H9 (cell line): ENCODE measurements at regions not wholly inside any gene's neighbourhood (a gene's known extent, or its start where the extent isn't known, plus 50 kb on each side); places are given as distances from the start of the nearest gene placed in this dataset.

Experiments used
- DNase-seq: peaks from one replicate; pipeline ENCODE4 v3.0.0-alpha.2; 2017
- H2AFZ ChIP-seq: one replicate; pipeline ENCODE4 v1.6.1; 2013; ENCODE audit warnings: mild to moderate bottlenecking, low read length, control low read depth, moderate library complexity
- H2AK5ac ChIP-seq: 2 replicates; pipeline ENCODE4 v1.6.1; 2013; ENCODE audit warnings: low read length, control low read depth, mixed read lengths; ENCODE audit not compliant: insufficient read length
- H2BK120ac ChIP-seq: one replicate; pipeline ENCODE4 v1.6.1; 2013; ENCODE audit warnings: low read depth, mild to moderate bottlenecking, low read length, control low read depth, inconsistent platforms; ENCODE audit not compliant: poor library complexity, severe bottlenecking
- H2BK12ac ChIP-seq: 2 replicates; pipeline ENCODE4 v1.6.1; 2013; ENCODE audit warnings: low read length, control low read depth, mixed read lengths, low read depth; ENCODE audit not compliant: insufficient read length
- H2BK15ac ChIP-seq: 2 replicates; pipeline ENCODE4 v1.6.1; 2013; ENCODE audit warnings: low read depth, low read length, control low read depth
- H2BK20ac ChIP-seq: one replicate; pipeline ENCODE4 v1.6.1; 2013; ENCODE audit warnings: low read depth, mild to moderate bottlenecking, low read length, control low read depth, inconsistent platforms; ENCODE audit not compliant: poor library complexity, severe bottlenecking
- H2BK5ac ChIP-seq: 2 replicates; pipeline ENCODE4 v1.6.1; 2013; ENCODE audit warnings: low read length, control low read depth, mixed read lengths; ENCODE audit not compliant: insufficient read length
- H3K14ac ChIP-seq: 2 replicates; pipeline ENCODE4 v1.6.1; 2013; ENCODE audit warnings: low read length, control low read depth; ENCODE audit not compliant: insufficient read depth
- H3K18ac ChIP-seq: 2 replicates; pipeline ENCODE4 v1.6.1; 2013; ENCODE audit warnings: low read depth, mild to moderate bottlenecking, mixed read lengths, low read length, control low read depth; ENCODE audit not compliant: insufficient read length
- H3K23ac ChIP-seq: 2 replicates; pipeline ENCODE4 v1.6.1; 2013; ENCODE audit warnings: low read length, control low read depth, mixed read lengths, low read depth; ENCODE audit not compliant: insufficient read length
- H3K23me2 ChIP-seq: 2 replicates; pipeline ENCODE4 v1.6.1; 2013; ENCODE audit warnings: low read depth, mild to moderate bottlenecking, mixed read lengths, low read length, control low read depth; ENCODE audit not compliant: insufficient read length, poor library complexity, severe bottlenecking
- H3K27ac ChIP-seq: 2 replicates; pipeline ENCODE4 v1.5.1; 2013; ENCODE audit warnings: low read length, control low read depth, mixed read lengths, low read depth; ENCODE audit not compliant: insufficient read length
- H3K27me3 ChIP-seq: 2 replicates; pipeline ENCODE4 v1.6.1; 2013; ENCODE audit warnings: low read length, control low read depth, inconsistent platforms; ENCODE audit not compliant: insufficient read depth
- H3K4ac ChIP-seq: 2 replicates; pipeline ENCODE4 v1.6.1; 2013; ENCODE audit warnings: low read depth, mild to moderate bottlenecking, control low read depth, inconsistent platforms, low read length, moderate library complexity
- H3K4me1 ChIP-seq: 2 replicates; pipeline ENCODE4 v1.6.1; 2013; ENCODE audit warnings: low read length, control low read depth, inconsistent platforms; ENCODE audit not compliant: insufficient read depth
- H3K4me2 ChIP-seq: 2 replicates; pipeline ENCODE4 v1.6.1; 2013; ENCODE audit warnings: low read length, control low read depth, mixed read lengths; ENCODE audit not compliant: insufficient read length, insufficient read depth
- H3K56ac ChIP-seq: 2 replicates; pipeline ENCODE4 v1.6.1; 2013; ENCODE audit warnings: low read depth, mild to moderate bottlenecking, mixed read lengths, low read length, control low read depth; ENCODE audit not compliant: insufficient read length
- H3K79me1 ChIP-seq: 2 replicates; pipeline ENCODE4 v1.6.1; 2013; ENCODE audit warnings: low read depth, mild to moderate bottlenecking, moderate library complexity, low read length, control low read depth, inconsistent platforms; ENCODE audit not compliant: insufficient read depth, poor library complexity, severe bottlenecking
- H3K79me2 ChIP-seq: 2 replicates; pipeline ENCODE4 v1.6.1; 2013; ENCODE audit warnings: low read length, control low read depth, inconsistent platforms; ENCODE audit not compliant: insufficient read depth
- H3K9ac ChIP-seq: 2 replicates; pipeline ENCODE4 v1.6.1; 2013; ENCODE audit warnings: low read length, control low read depth, mixed read lengths; ENCODE audit not compliant: insufficient read length; ENCODE audit errors: extremely low read depth
- H3K9me3 ChIP-seq: one replicate; pipeline ENCODE4 v1.6.1; 2013; ENCODE audit warnings: low read depth, low read length, inconsistent platforms; ENCODE audit not compliant: control insufficient read depth
- H3T11ph ChIP-seq: one replicate; pipeline ENCODE4 v1.6.1; 2013; ENCODE audit warnings: mild to moderate bottlenecking, low read length, control low read depth, inconsistent platforms
- H4K20me1 ChIP-seq: one replicate; pipeline ENCODE4 v1.6.1; 2013; ENCODE audit not compliant: control insufficient read depth, insufficient read length, insufficient read depth
- H4K5ac ChIP-seq: 2 replicates; pipeline ENCODE4 v1.6.1; 2013; ENCODE audit warnings: low read depth, mild to moderate bottlenecking, mixed read lengths, low read length, control low read depth; ENCODE audit not compliant: insufficient read length
- H4K8ac ChIP-seq: replicated peaks from 2 replicates; pipeline ENCODE4 v1.6.1; 2013; ENCODE audit warnings: low read length, control low read depth, mixed read lengths, low read depth; ENCODE audit not compliant: insufficient read length
- H4K91ac ChIP-seq: 2 replicates; pipeline ENCODE4 v1.6.1; 2013; ENCODE audit warnings: low read depth, mild to moderate bottlenecking, moderate library complexity, mixed read lengths, low read length, control low read depth; ENCODE audit not compliant: insufficient read length
- H3K27ac Mint-ChIP-seq, 3 experiments: 2 replicates in 2 of 3; 3 replicates in 1 of 3; pipeline ENCODE4 v1.8.0; 2020 to 2021; ENCODE audit warnings: mixed read lengths in 3 of 3, mild to moderate bottlenecking in 1 of 3, moderate library complexity in 1 of 3
- H3K27me3 Mint-ChIP-seq: 2 replicates; pipeline ENCODE4 v1.8.0; 2021; ENCODE audit warnings: low read depth, mild to moderate bottlenecking, moderate library complexity, mixed read lengths
- H3K36me3 Mint-ChIP-seq, 3 experiments: 2 replicates in 2 of 3; 3 replicates in 1 of 3; pipeline ENCODE4 v1.8.0; 2020 to 2021; ENCODE audit warnings: low read depth in 3 of 3, mixed read lengths in 3 of 3; ENCODE audit not compliant: insufficient read depth in 1 of 3
- H3K4me1 Mint-ChIP-seq, 2 experiments: 2 replicates each; pipeline ENCODE4 v1.8.0; 2020; ENCODE audit warnings: mixed read lengths in 2 of 2
- H3K4me3 Mint-ChIP-seq, 2 experiments: 2 replicates in 1 of 2; 3 replicates in 1 of 2; pipeline ENCODE4 v1.8.0; 2020 to 2021; ENCODE audit warnings: mild to moderate bottlenecking in 2 of 2, mixed read lengths in 2 of 2, moderate library complexity in 1 of 2
- H3K9me3 Mint-ChIP-seq, 2 experiments: 2 replicates in 1 of 2; 3 replicates in 1 of 2; pipeline ENCODE4 v1.8.0; 2020; ENCODE audit warnings: mild to moderate bottlenecking in 2 of 2, mixed read lengths in 2 of 2, moderate library complexity in 1 of 2
- WGBS: extraction: QIAGEN DNeasy Blood & Tissue Kit; methylation state at CpG from one replicate; pipeline ENCODE4 v1.1.7; 2013; ENCODE audit warnings: missing lambda C conversion rate, low lambda C conversion rate, mixed read lengths; ENCODE audit not compliant: insufficient read length; ENCODE audit errors: extremely low coverage; 5-methylcytosine and 5-hydroxymethylcytosine counted together
- TF ChIP-seq, protein P1 (sequence below): fragments of 200-600 bp; sonication (generic); conservative IDR thresholded peaks from 3 replicates; pipeline ENCODE4 v1.8.0; 2021; ENCODE audit warnings: antibody characterized with exemption, mild to moderate bottlenecking

DNA sequence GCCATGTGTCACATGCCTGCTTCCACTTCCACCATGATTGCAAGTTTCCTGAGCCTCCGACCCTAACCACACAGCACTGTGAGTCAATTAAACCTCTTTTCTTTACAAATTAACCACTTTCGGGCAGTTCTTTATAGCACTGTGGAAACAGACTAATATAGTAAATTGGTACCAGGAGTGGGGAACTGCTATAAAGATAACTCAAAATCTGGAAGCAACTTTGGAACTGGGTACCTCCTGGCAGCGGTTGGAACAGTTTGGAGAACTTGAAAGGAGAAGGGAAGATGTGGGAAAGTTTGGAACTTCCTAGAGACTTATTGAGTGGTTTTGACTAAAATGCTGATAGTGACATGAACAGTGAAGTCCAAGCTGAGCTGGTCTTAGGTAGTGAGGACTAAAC lies 436.1 kb downstream of the TMEM121 start:
- no peak overlapping the region for H2BK120ac ChIP-seq
- H3K4me3 Mint-ChIP-seq = no peak overlapping the region
- no peak overlapping the region for H2BK20ac ChIP-seq
- H3K27ac Mint-ChIP-seq = no peak overlapping the region
- no peak overlapping the region for H3K18ac ChIP-seq
- H2BK5ac ChIP-seq = no peak overlapping the region
- H3K4ac ChIP-seq = no peak overlapping the region
- H2AK5ac ChIP-seq = no peak overlapping the region
- H4K91ac ChIP-seq = no peak overlapping the region
- H4K5ac ChIP-seq = no peak overlapping the region
- no peaks in the 10 kb centered on the region for H3K27me3 ChIP-seq
- no CpG with 5 or more reads among the region's 3 CpGs for WGBS
- no peaks in the 10 kb centered on the region for H3K79me1 ChIP-seq
- H3T11ph ChIP-seq = no peak overlapping the region
- H3K4me1 ChIP-seq = no peaks in the 10 kb centered on the region
- H2BK15ac ChIP-seq = no peak overlapping the region
- H3K23me2 ChIP-seq = no peaks in the 10 kb centered on the region
- H3K4me2 ChIP-seq = no peak overlapping the region
- peaks cover 4% of the 10 kb centered on the region; the same call in 1 of the 2 replicates for H3K27me3 Mint-ChIP-seq
- H4K20me1 ChIP-seq = no peaks in the 10 kb centered on the region
- H3K14ac ChIP-seq = no peak overlapping the region
- H3K9me3 Mint-ChIP-seq = peaks cover 96 to 100% of the 10 kb centered on the region in 2 experiments
- no peak overlapping the region for H3K23ac ChIP-seq
- no peak overlapping the region for H4K8ac ChIP-seq
- no peaks in the 10 kb centered on the region for H3K79me2 ChIP-seq
- H3K9ac ChIP-seq = no peak overlapping the region
- no peak for DNase-seq
- no peak overlapping the region for H3K56ac ChIP-seq
- no peak overlapping the region for H2AFZ ChIP-seq
- TF ChIP-seq, protein P1, sequence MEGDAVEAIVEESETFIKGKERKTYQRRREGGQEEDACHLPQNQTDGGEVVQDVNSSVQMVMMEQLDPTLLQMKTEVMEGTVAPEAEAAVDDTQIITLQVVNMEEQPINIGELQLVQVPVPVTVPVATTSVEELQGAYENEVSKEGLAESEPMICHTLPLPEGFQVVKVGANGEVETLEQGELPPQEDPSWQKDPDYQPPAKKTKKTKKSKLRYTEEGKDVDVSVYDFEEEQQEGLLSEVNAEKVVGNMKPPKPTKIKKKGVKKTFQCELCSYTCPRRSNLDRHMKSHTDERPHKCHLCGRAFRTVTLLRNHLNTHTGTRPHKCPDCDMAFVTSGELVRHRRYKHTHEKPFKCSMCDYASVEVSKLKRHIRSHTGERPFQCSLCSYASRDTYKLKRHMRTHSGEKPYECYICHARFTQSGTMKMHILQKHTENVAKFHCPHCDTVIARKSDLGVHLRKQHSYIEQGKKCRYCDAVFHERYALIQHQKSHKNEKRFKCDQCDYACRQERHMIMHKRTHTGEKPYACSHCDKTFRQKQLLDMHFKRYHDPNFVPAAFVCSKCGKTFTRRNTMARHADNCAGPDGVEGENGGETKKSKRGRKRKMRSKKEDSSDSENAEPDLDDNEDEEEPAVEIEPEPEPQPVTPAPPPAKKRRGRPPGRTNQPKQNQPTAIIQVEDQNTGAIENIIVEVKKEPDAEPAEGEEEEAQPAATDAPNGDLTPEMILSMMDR = no peak
- H3K9me3 ChIP-seq = peaks cover 35% of the 10 kb centered on the region
- H3K27ac ChIP-seq = no peak overlapping the region
- peaks cover 12 to 36% (median 14%) of the 10 kb centered on the region in 3 experiments; a peak in 6 of 7 replicates for H3K36me3 Mint-ChIP-seq
- no peak overlapping the region for H2BK12ac ChIP-seq
- no peaks in the 10 kb centered on the region for H3K4me1 Mint-ChIP-seq
